ENCODE measurements at regions not wholly inside any gene's neighbourhood (a gene's known extent, or its start where the extent isn't known, plus 50 kb on each side); places are given as distances from the start of the nearest gene placed in this dataset.

- no peak for DNase-seq (ENCODE audit: low read depth)
- H3K4me3 ChIP-seq (ENCODE audit: low read depth, low read length): no peak overlapping the region
Measured at GRCh38 chrX:145623453-145623852, 194.2 kb upstream of the SLITRK2 start.

GRCh38 chrX:145630081-145630480, 187.5 kb upstream of the SLITRK2 start:
- DNase-seq (ENCODE audit: low read depth): no peak
- no peak overlapping the region for H3K4me3 ChIP-seq (ENCODE audit: low read depth, low read length)

DNA sequence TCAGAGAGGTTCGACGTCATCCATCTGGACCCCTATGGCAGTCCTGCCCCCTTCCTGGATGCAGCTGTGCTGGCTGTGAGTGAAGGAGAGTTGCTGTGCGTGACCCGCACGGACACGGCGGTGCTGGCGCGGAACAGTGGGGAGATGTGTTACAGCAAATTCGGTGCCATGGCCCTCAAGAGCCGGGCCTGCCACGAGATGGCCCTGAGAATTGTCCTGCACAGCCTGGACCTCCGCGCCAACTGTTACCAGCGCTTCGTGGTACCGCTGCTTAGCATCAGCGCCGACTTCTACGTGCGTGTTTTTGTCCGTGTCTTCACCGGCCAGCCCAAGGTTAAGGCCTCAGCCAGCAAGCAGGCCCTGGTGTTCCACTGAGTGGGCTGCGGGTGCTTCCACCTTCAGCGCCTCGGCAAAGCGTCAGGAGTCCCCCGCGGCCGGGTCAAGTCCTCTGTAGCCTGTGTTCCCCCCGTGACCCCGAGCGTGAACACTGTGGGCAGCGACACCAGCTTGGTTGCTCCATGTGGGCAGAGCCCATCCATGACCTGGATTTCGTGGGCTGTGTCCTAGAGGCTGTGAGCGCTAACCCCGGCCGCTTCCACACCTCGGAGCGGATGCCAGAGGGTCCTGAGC, 186.7 kb upstream of the SLITRK2 start:
- DNase-seq (ENCODE audit: low read depth): no peak
- H3K4me3 ChIP-seq (ENCODE audit: low read depth, low read length): no peak overlapping the region

- no peak overlapping the region for H3K4me3 ChIP-seq (ENCODE audit: low read depth, low read length)
Measured at GRCh38 chrX:145631461-145631951, 186.1 kb upstream of the SLITRK2 start.

DNA sequence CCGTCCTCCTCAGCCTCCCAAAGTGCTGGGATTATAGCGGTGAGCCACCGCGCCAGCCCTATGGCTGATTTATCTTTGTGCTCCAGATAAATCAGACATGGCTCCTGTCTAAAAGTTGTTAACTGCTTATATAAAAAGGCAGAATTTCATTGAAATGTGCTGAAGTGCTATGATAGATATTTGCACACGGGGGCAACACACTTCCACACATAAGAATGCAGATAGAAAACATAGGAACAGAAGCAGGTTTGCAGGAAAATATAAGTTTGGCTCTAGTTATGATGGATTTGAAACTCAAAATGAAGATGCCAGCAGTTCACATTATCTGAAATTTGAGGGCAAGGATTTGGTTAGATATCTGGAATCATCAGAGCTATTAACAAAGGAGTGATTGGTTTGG, 163.1 kb upstream of the SLITRK2 start:
- no peak for DNase-seq (ENCODE audit: low read depth)
- no peak overlapping the region for H3K4me3 ChIP-seq (ENCODE audit: low read depth, low read length)

More at GRCh38 chrX:145631461-145631951, 186.1 kb upstream of the SLITRK2 start:
- no peak for DNase-seq (ENCODE audit: low read depth)

- DNase-seq (ENCODE audit: low read depth): no peak
- H3K4me3 ChIP-seq (ENCODE audit: low read depth, low read length): no peak overlapping the region
Measured at GRCh38 chrX:145673841-145674240, 143.8 kb upstream of the SLITRK2 start.

DNA sequence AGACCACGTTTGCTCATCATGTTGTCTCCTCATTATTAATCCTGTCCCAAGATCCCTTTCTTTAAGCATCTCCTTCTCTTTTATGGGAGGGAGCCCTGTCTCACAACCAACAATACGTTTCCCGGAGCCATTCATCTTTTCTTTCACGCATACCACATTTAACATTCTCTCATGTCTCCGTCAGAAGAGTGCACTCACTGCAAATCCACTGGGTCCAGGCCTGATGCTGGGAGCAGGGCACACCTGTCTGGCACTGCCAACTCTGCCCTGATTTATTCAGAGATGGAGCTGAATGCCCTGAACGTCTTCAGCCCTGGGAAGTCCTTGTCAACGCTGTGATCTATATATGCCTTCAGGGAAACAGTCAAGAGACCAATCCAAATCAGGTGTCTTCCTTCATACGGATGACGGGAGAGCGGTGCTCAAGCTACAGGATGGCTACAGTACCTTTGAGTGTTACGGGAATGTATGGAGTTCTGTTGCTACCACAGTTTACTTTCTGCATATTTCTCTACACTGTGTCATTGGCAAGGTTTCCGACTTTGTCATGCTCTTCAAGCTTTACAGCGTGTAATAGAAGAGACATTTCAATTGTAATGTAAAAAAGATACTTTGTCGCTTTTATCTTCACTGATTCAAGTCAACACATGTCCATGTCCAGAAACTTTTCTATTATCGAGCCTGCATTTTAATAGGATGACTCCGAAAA, 140.4 kb upstream of the SLITRK2 start:
- H3K4me3 ChIP-seq (ENCODE audit: low read depth, low read length): no peak overlapping the region

GRCh38 chrX:145682518-145683298, 134.9 kb upstream of the SLITRK2 start:
- no peak overlapping the region for H3K4me3 ChIP-seq (ENCODE audit: low read depth, low read length)

More for the DNA sequence above, 140.4 kb upstream of the SLITRK2 start:
- DNase-seq (ENCODE audit: low read depth): no peak

GRCh38 chrX:145687146-145687545, 130.5 kb upstream of the SLITRK2 start:
- no peak overlapping the region for H3K4me3 ChIP-seq (ENCODE audit: low read depth, low read length)
- no peak for DNase-seq (ENCODE audit: low read depth)

More at GRCh38 chrX:145682518-145683298, 134.9 kb upstream of the SLITRK2 start:
- DNase-seq (ENCODE audit: low read depth): no peak

DNA sequence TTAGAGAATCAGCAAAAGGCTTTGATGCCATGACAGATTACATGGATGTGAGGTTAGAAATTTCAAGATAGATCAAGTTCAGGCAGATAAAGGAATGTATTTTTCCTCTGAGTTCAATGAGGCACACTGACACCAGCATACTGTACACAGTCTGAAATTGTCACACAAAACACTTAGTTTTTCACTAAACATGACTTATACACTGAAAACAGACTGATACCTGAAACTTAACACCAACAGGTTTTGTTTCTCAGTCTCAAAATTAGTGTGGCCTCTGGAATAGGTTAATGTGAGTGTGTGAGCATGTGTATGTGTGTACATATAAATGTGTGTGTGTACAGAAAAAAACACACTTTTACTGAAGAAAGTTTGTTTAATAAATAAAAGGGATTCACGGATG, 129.9 kb upstream of the SLITRK2 start:
- no peak for DNase-seq (ENCODE audit: low read depth)
- H3K4me3 ChIP-seq (ENCODE audit: low read depth, low read length): no peak overlapping the region

GRCh38 chrX:145694048-145694447, 123.6 kb upstream of the SLITRK2 start:
- no peak for DNase-seq (ENCODE audit: low read depth)
- H3K4me3 ChIP-seq (ENCODE audit: low read depth, low read length): no peak overlapping the region

GRCh38 chrX:145715641-145716138, 101.9 kb upstream of the SLITRK2 start:
- no peak overlapping the region for H3K4me3 ChIP-seq (ENCODE audit: low read depth, low read length)
- no peak for DNase-seq (ENCODE audit: low read depth)

DNA sequence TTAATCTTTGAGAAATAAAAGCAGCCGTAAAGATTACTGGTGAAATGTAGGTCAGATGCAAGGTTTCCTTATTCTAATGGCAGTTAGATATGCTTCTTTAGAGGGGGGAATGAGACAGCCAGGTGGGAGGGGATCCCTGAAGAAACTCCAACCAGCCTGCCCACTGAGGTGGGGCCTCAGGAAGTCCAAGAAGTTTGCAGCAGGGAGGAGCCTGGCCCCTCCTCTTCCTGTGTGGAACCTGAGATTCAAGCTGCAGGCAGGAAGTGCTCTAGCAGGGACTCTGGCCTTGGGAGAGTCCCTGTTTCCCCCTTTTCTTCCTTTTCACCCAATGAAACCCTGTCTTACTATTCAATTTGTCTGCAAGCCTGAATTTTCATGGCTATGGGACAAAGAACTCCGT, 101.4 kb upstream of the SLITRK2 start:
- DNase-seq (ENCODE audit: low read depth): no peak
- H3K4me3 ChIP-seq (ENCODE audit: low read depth, low read length): no peak overlapping the region

DNA sequence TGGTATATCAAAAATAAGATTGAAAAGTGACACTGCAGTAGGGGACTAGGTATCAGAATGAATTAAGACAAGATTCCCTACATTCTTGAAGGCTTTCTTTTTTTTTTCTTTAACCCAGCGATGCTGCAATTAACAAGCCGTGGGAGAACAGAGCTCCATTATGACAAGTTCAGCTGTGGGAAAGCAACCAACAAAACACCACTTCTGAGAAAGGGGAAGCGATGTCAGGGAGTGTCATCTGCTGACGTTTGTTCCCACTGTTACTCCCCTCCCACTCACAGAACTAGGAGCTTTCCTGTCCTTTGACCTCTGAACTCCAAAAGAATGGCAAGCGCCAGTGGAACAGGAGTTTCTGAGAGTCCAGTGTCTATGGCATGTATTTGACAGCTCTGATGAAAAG, 90.2 kb upstream of the SLITRK2 start:
- DNase-seq (ENCODE audit: low read depth): no peak
- H3K4me3 ChIP-seq (ENCODE audit: low read depth, low read length): no peak overlapping the region

GRCh38 chrX:145729635-145730034, 88.0 kb upstream of the SLITRK2 start:
- DNase-seq (ENCODE audit: low read depth): peak; percentile 25
- no peak overlapping the region for H3K4me3 ChIP-seq (ENCODE audit: low read depth, low read length)

GRCh38 chrX:145735036-145735435, 82.6 kb upstream of the SLITRK2 start:
- DNase-seq (ENCODE audit: low read depth): no peak
- no peak overlapping the region for H3K4me3 ChIP-seq (ENCODE audit: low read depth, low read length)

DNA sequence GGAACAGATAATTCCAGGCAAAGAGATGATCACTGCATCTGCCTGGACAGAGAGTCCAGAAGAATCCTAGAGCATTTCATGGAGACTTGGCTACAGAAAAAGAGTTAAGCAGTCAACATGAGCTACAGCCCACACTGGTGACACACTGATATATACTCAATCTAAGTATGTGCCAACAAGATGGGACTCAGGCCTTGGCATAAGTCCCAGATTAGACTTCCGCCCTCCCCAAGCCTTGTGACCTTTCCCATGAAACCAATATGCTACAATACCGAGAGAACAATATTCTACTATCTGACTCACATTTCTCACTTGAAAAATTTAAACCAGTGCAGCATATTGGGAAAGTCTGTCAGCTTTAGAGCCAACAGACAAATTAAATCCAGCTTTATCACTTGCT, 65.7 kb upstream of the SLITRK2 start:
- peak; percentile 39 for DNase-seq (ENCODE audit: low read depth)
- H3K4me3 ChIP-seq (ENCODE audit: low read depth, low read length): no peak overlapping the region
